Smooth muscle cell (in vitro differentiated cells): ENCODE measurements at regions not wholly inside any gene's neighbourhood (a gene's known extent, or its start where the extent isn't known, plus 50 kb on each side); places are given as distances from the start of the nearest gene placed in this dataset.
"Not testable (repeated sequence)": the region's sequence is repeated elsewhere in the genome, so short reads cannot be mapped to it uniquely, and the experiment has no call there.

ENCODE experiments used
- DNase-seq: peaks from one replicate; lab custom pipeline; 2025; ENCODE audit not compliant: unreplicated experiment; lab: John Stamatoyannopoulos, UW
- H2AFZ ChIP-seq: fragments of 200-600 bp; sonication (generic); 2 replicates; pipeline ENCODE4 v1.6.0; 2016; ENCODE audit warnings: antibody characterized with exemption, low read depth, mild to moderate bottlenecking
- H3F3A ChIP-seq: fragments of 200-600 bp; sonication (generic); 2 replicates; pipeline ENCODE4 v1.6.0; 2017; ENCODE audit warnings: antibody characterized with exemption, low read depth
- H3K27ac ChIP-seq: fragments of 200-600 bp; sonication (generic); 2 replicates; pipeline ENCODE4 v1.5.1; 2016; ENCODE audit warnings: low read depth, mild to moderate bottlenecking
- H3K27me3 ChIP-seq: fragments of 200-600 bp; sonication (generic); 2 replicates; pipeline ENCODE4 v1.6.1; 2016; ENCODE audit warnings: low read depth, mild to moderate bottlenecking
- H3K36me3 ChIP-seq: fragments of 200-600 bp; sonication (generic); 2 replicates; pipeline ENCODE4 v1.5.1; 2016; ENCODE audit warnings: low read depth
- H3K4me1 ChIP-seq: fragments of 200-600 bp; sonication (generic); 2 replicates; pipeline ENCODE4 v1.5.1; 2016; ENCODE audit warnings: low read depth
- H3K4me2 ChIP-seq: fragments of 200-600 bp; sonication (generic); 2 replicates; pipeline ENCODE4 v1.6.0; 2016; ENCODE audit warnings: mild to moderate bottlenecking
- H3K4me3 ChIP-seq: fragments of 200-600 bp; sonication (generic); 2 replicates; pipeline ENCODE4 v1.5.1; 2016; ENCODE audit warnings: mild to moderate bottlenecking
- H3K79me2 ChIP-seq: fragments of 200-600 bp; sonication (generic); 2 replicates; pipeline ENCODE4 v1.6.0; 2016; ENCODE audit warnings: low read depth, mild to moderate bottlenecking
- H3K9ac ChIP-seq: fragments of 200-600 bp; sonication (generic); 2 replicates; pipeline ENCODE4 v1.6.0; 2016; ENCODE audit warnings: low read depth
- H3K9me3 ChIP-seq: fragments of 200-600 bp; sonication (generic); replicated peaks from 2 replicates; pipeline ENCODE4 v1.5.1; 2016; ENCODE audit warnings: low read depth
- H4K20me1 ChIP-seq: fragments of 200-600 bp; sonication (generic); 2 replicates; pipeline ENCODE4 v1.6.0; 2016; ENCODE audit warnings: low read depth
- WGBS: methylation state at CpG from one replicate; pipeline ENCODE4 v1.1.7; 2016; ENCODE audit warnings: low lambda C conversion rate; 5-methylcytosine and 5-hydroxymethylcytosine counted together
- TF ChIP-seq, protein P1 (sequence below): fragments of 200-600 bp; sonication (generic); IDR thresholded peaks from 2 replicates; pipeline ENCODE4 v1.5.1; 2017; ENCODE audit warnings: borderline replicate concordance, mild to moderate bottlenecking, antibody characterized with exemption; ENCODE audit not compliant: insufficient read depth, poor library complexity, severe bottlenecking

DNA sequence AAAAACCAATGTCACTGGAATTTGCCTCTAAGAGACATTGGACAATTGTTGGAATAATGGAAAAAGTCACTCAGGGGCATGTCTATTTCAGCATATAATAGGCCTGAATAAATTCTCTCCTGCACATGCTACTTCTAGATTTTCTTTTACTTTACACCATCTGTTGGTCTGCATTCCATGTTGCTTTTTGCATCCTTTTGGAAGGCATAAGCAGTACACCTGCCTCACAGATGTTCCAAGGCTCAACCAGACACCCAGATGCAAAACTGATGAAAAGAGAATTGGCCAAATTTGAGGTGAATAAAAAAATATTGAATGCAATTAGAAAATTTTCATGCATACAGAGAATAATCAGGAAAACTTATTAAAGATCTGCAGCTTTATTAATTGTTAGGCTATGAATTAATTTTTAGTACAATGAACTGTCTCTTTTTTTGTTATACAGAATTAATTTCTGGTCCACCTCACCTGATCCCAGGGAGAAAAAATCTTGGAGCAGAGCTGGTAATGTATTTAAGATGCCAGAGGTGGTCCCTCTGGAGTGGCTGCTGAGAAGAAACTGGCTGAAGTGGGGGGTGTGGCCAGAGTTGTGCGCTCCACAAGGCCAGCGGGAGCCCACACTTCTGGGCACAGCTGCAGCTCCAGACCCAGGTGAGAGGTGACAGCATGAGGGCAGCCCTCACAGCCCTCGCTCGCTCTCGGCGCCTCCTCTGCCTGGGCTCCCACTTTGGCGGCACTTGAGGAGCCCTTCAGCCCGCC, 778.6 kb downstream of the CDH11 start:
- H3K4me3 ChIP-seq: no peak overlapping the region
- TF ChIP-seq, protein P1, sequence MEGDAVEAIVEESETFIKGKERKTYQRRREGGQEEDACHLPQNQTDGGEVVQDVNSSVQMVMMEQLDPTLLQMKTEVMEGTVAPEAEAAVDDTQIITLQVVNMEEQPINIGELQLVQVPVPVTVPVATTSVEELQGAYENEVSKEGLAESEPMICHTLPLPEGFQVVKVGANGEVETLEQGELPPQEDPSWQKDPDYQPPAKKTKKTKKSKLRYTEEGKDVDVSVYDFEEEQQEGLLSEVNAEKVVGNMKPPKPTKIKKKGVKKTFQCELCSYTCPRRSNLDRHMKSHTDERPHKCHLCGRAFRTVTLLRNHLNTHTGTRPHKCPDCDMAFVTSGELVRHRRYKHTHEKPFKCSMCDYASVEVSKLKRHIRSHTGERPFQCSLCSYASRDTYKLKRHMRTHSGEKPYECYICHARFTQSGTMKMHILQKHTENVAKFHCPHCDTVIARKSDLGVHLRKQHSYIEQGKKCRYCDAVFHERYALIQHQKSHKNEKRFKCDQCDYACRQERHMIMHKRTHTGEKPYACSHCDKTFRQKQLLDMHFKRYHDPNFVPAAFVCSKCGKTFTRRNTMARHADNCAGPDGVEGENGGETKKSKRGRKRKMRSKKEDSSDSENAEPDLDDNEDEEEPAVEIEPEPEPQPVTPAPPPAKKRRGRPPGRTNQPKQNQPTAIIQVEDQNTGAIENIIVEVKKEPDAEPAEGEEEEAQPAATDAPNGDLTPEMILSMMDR: no peak
- over 99% methylated on average over 8 of the region's 8 CpGs for WGBS

DNA sequence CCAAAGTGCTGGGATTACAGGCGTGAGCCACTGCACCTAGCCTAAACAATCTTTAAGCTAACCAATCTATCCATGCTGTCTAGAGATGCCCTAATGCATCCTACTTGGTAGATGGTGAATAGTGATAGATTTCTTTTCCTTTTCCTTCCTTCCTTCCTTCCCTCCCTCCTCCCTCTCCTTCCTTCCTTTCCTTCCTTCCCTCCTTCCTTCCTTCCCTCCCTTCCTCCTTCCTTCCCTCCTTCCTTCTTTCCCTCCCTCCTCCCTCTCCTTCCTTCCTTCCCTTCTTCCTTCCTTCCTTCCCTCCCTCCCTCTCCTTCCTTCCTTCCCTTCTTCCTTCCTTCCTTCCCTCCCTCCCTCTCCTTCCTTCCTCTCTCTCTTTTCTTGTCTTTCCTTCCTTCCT, 780.5 kb downstream of the CDH11 start:
- H3F3A ChIP-seq, H3K36me3 ChIP-seq, H3K4me2 ChIP-seq, H3K9ac ChIP-seq, H2AFZ ChIP-seq, H3K27ac ChIP-seq, H3K9me3 ChIP-seq, H4K20me1 ChIP-seq, H3K4me1 ChIP-seq, H3K27me3 ChIP-seq, DNase-seq, H3K4me3 ChIP-seq, H3K79me2 ChIP-seq: not testable (repeated sequence)
- 81% methylated on average over 1 of the region's 1 CpG for WGBS

More for the DNA sequence above, 778.6 kb downstream of the CDH11 start:
- Histone ChIP-seq H3K9me3 (no peaks in the 10 kb centered on the region), H2AFZ (no peak overlapping the region), H3K36me3 (no peaks in the 10 kb centered on the region), H3K4me1 (no peaks in the 10 kb centered on the region), H3K27ac (no peak overlapping the region), H3K4me2 (no peak overlapping the region), H4K20me1 (no peaks in the 10 kb centered on the region), H3K79me2 (no peaks in the 10 kb centered on the region), H3F3A (no peaks in the 10 kb centered on the region), H3K27me3 (no peaks in the 10 kb centered on the region), H3K9ac (no peak overlapping the region)
- DNase-seq: no peak

DNA sequence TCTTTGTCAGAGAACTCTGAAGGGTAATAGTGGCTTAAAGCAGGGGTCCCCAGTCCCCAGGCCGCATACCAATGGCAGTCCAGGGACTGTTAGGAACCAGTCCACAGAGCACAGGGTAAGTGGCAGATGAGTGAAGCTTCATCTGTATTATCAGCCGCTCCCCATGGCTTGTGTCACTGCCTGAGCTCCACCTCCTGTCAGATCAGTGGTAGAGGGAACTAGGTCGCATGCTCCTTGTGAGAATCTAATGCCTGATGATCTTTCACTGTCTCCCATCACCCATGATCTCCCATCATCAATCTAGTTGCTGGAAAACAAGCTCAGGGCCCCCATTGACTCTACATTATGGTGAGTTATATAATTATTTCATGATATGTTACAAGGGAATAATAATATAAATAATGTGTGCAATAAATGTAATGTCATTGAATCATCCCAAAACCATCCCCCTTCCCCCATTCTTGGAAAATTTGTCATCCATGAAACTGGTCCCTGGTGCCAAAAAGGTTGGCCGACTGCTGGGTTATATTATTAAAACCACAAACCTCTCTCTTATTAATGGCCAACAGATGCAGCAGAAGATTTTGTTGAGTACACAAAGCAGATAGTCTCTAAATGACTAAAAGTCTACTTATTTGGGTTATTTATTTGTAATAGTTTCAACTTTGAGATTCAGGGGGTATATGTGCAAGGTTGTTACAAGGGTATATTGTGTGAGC, 782.7 kb downstream of the CDH11 start:
- H3K4me1 ChIP-seq: no peaks in the 10 kb centered on the region
- no peaks in the 10 kb centered on the region for H3K79me2 ChIP-seq
- no peaks in the 10 kb centered on the region for H3K36me3 ChIP-seq
- TF ChIP-seq, protein P1: no peak
- no peaks in the 10 kb centered on the region for H3F3A ChIP-seq
- H4K20me1 ChIP-seq: no peaks in the 10 kb centered on the region
- H3K9ac ChIP-seq: no peak overlapping the region
- no peak overlapping the region for H3K4me2 ChIP-seq
- no peak for DNase-seq
- peak overlapping the region; percentile 41 for H2AFZ ChIP-seq
- no peak overlapping the region for H3K27ac ChIP-seq
- H3K27me3 ChIP-seq: no peaks in the 10 kb centered on the region
- no peak overlapping the region for H3K4me3 ChIP-seq
- H3K9me3 ChIP-seq: no peaks in the 10 kb centered on the region
- WGBS: 71% methylated on average over 4 of the region's 4 CpGs

DNA sequence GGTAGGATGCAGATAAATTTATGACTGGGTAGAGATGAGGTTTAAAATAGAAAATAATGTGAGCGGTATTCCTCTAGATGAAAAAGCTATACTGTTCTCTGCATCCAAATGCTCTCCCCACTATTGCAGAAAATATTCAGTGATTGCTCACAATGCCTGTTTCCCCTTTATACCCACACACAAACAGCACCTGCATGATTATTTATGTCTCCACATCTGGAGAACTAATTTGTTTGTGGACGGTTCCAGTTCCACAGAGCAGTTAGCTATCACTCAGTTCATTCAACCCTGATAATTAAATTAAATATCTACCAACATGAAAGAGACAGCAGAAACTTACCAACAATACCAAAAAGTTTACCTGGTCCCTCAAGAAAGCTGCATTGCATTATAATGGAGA, 800.0 kb downstream of the CDH11 start:
- no peak overlapping the region for H3K4me2 ChIP-seq
- TF ChIP-seq, protein P1: no peak
- H3K79me2 ChIP-seq: no peaks in the 10 kb centered on the region
- no peak overlapping the region for H3K27ac ChIP-seq
- H3K4me3 ChIP-seq: no peak overlapping the region
- no peaks in the 10 kb centered on the region for H4K20me1 ChIP-seq
- no peak overlapping the region for H3K9ac ChIP-seq
- DNase-seq: no peak
- no peak overlapping the region for H2AFZ ChIP-seq
- no peaks in the 10 kb centered on the region for H3K4me1 ChIP-seq
- H3F3A ChIP-seq: no peaks in the 10 kb centered on the region
- no peaks in the 10 kb centered on the region for H3K36me3 ChIP-seq
- no peaks in the 10 kb centered on the region for H3K27me3 ChIP-seq
- 98% methylated on average over 2 of the region's 2 CpGs for WGBS
- no peaks in the 10 kb centered on the region for H3K9me3 ChIP-seq
